ENCODE measurements at regions not wholly inside any gene's neighbourhood (a gene's known extent, or its start where the extent isn't known, plus 50 kb on each side); places are given as distances from the start of the nearest gene placed in this dataset.

DNA sequence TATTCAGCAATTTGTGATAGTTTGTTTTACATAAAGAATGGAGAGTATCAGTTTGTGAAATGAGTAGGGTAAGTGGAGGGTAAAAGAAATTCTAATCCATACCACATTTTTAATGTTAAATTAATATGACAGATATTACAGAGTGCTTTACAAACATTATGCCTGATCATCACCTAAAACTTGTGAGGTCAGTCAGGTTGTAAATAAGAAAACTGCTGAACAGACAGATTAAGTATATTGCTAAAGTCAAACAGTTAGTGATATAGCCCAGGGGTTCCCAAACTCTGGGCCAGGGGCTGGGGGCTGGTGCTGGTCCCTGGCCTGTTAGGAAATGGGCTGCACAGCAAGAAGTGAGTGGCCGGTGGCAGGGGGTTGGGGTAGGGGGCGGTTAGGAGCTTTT lies 273.6 kb downstream of the TRAM1L1 start:
- Histone ChIP-seq H4K20me1 (ENCODE audit: insufficient read depth, low read length) (no peaks in the 10 kb centered on the region), H3K9ac (ENCODE audit: insufficient read depth, low read length, poor library complexity, severe bottlenecking) (no peak overlapping the region), H3K27me3 (ENCODE audit: control insufficient read depth in 2 of 2, insufficient read depth in 2 of 2, low read length in 2 of 2) (no peaks in the 10 kb centered on the region), H3K79me2 (ENCODE audit: insufficient read depth, low read length) (no peaks in the 10 kb centered on the region), H3K27ac (ENCODE audit: low read depth in 1 of 2, low read length in 2 of 2) (no peak overlapping the region), H3K4me2 (replicated peaks; ENCODE audit: extremely low read depth, low read length, poor library complexity, severe bottlenecking) (no peak overlapping the region), H3K4me3 (replicated peaks in 1 of 3; ENCODE audit: low read depth in 2 of 3, low read length in 3 of 3) (no peak overlapping the region), H3K9me3 (replicated peaks in 1 of 2; ENCODE audit: control insufficient read depth in 1 of 2, insufficient read depth in 1 of 2, low read length in 2 of 2) (peaks cover 0 to 12% of the 10 kb centered on the region in 2 donors), H2AFZ (ENCODE audit: insufficient read depth, low read depth, low read length, poor library complexity, severe bottlenecking) (no peak overlapping the region), H3K4me1 (ENCODE audit: control insufficient read depth in 1 of 2, insufficient read depth in 2 of 2, low read length in 2 of 2) (no peaks in the 10 kb centered on the region), H3K36me3 (replicated peaks in 1 of 2; ENCODE audit: control insufficient read depth in 1 of 2, insufficient read depth in 2 of 2, low read length in 2 of 2) (no peaks in the 10 kb centered on the region)
- Mint-ChIP-seq H3K4me1 (no peaks in the 10 kb centered on the region), H3K27ac (no peak overlapping the region), H3K27me3 (ENCODE audit: low read depth in 3 of 3) (no peaks in the 10 kb centered on the region), H3K4me3 (no peak overlapping the region), H3K36me3 (no peaks in the 10 kb centered on the region), H3K9me3 (peaks cover 0 to 11% (median 2%) of the 10 kb centered on the region in 7 donors)
- WGBS (ENCODE audit: insufficient coverage): no CpG with 5 or more reads among the region's 2 CpGs
- intact Hi-C loops (cut with micrococcal nuclease): no loop called here
- no peak for DNase-seq
- TF ChIP-seq, protein P1, sequence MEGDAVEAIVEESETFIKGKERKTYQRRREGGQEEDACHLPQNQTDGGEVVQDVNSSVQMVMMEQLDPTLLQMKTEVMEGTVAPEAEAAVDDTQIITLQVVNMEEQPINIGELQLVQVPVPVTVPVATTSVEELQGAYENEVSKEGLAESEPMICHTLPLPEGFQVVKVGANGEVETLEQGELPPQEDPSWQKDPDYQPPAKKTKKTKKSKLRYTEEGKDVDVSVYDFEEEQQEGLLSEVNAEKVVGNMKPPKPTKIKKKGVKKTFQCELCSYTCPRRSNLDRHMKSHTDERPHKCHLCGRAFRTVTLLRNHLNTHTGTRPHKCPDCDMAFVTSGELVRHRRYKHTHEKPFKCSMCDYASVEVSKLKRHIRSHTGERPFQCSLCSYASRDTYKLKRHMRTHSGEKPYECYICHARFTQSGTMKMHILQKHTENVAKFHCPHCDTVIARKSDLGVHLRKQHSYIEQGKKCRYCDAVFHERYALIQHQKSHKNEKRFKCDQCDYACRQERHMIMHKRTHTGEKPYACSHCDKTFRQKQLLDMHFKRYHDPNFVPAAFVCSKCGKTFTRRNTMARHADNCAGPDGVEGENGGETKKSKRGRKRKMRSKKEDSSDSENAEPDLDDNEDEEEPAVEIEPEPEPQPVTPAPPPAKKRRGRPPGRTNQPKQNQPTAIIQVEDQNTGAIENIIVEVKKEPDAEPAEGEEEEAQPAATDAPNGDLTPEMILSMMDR (IDR thresholded peaks at IDR 0.05): no peak

DNA sequence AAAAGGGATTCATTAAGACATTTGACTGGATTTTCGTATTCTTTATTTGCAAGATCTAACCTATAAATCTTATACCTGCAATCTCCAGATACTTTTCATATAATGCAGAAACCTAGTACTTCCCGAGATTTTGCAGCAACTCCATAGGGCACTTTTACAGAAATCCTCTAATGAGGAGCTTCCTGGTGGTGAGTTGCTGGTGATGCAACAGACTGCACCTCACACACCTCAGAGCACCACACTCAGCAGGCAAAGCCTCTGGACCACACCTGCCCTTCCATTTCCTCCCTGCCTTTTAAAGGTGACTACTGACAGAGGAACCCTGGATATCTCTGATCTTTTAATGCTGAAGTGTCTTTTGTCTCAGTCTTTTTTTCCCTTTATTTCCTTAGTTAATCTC lies 289.4 kb downstream of the TRAM1L1 start:
- no peak overlapping the region for H3K27ac Mint-ChIP-seq
- H3K4me1 Mint-ChIP-seq: no peaks in the 10 kb centered on the region
- no peaks in the 10 kb centered on the region for H3K9me3 ChIP-seq (replicated peaks in 1 of 2; ENCODE audit: control insufficient read depth in 1 of 2, insufficient read depth in 1 of 2, low read length in 2 of 2)
- no CpG with 5 or more reads among the region's 2 CpGs for WGBS (ENCODE audit: insufficient coverage)
- no peak overlapping the region for H2AFZ ChIP-seq (ENCODE audit: insufficient read depth, low read depth, low read length, poor library complexity, severe bottlenecking)
- DNase-seq: no peak
- no peaks in the 10 kb centered on the region for H3K36me3 ChIP-seq (replicated peaks in 1 of 2; ENCODE audit: control insufficient read depth in 1 of 2, insufficient read depth in 2 of 2, low read length in 2 of 2)
- intact Hi-C loops (cut with micrococcal nuclease): no loop called here
- H4K20me1 ChIP-seq (ENCODE audit: insufficient read depth, low read length): no peaks in the 10 kb centered on the region
- peaks cover 0 to 1% (median 0%) of the 10 kb centered on the region in 7 donors for H3K9me3 Mint-ChIP-seq
- H3K4me2 ChIP-seq (replicated peaks; ENCODE audit: extremely low read depth, low read length, poor library complexity, severe bottlenecking): no peak overlapping the region
- no peak overlapping the region for H3K27ac ChIP-seq (ENCODE audit: low read depth in 1 of 2, low read length in 2 of 2)
- H3K9ac ChIP-seq (ENCODE audit: insufficient read depth, low read length, poor library complexity, severe bottlenecking): no peak overlapping the region
- H3K4me3 Mint-ChIP-seq: no peak overlapping the region
- H3K79me2 ChIP-seq (ENCODE audit: insufficient read depth, low read length): no peaks in the 10 kb centered on the region
- no peaks in the 10 kb centered on the region for H3K4me1 ChIP-seq (ENCODE audit: control insufficient read depth in 1 of 2, insufficient read depth in 2 of 2, low read length in 2 of 2)
- TF ChIP-seq, protein P1 (IDR thresholded peaks at IDR 0.05): no peak
- no peaks in the 10 kb centered on the region for H3K36me3 Mint-ChIP-seq
- H3K27me3 Mint-ChIP-seq (ENCODE audit: low read depth in 3 of 3): peaks cover 0 to 3% (median 1%) of the 10 kb centered on the region in 3 donors
- H3K27me3 ChIP-seq (ENCODE audit: control insufficient read depth in 2 of 2, insufficient read depth in 2 of 2, low read length in 2 of 2): no peaks in the 10 kb centered on the region
- H3K4me3 ChIP-seq (replicated peaks in 1 of 3; ENCODE audit: low read depth in 2 of 3, low read length in 3 of 3): no peak overlapping the region

All from CD14-positive monocyte (primary cell).